Right ventricle myocardium superior (tissue), 1 donor: ENCODE measurements at regions not wholly inside any gene's neighbourhood (a gene's known extent, or its start where the extent isn't known, plus 50 kb on each side); places are given as distances from the start of the nearest gene placed in this dataset.
"Not testable (repeated sequence)": the region's sequence is repeated elsewhere in the genome, so short reads cannot be mapped to it uniquely, and the experiment has no call there.

Source experiments
- ATAC-seq: fragments of 200-7000 bp; cut with Tn5 transposase; one replicate; pipeline ENCODE4 v1.9.1; 2020; ENCODE audit warnings: mild to moderate bottlenecking; ENCODE audit not compliant: poor library complexity
- DNase-seq: peaks from one replicate; pipeline ENCODE4 v3.0.0-alpha.2; 2020
- intact Hi-C: fragments of 100-400 bp; cut with DNase I; formaldehyde crosslinking; loops from one replicate; pipeline ENCODE4 v1.11.2; 2022
- donor health status: DM: no; HTN: yes; CAD: no; lungs with severe emphysema.

- ATAC-seq (no peak), DNase-seq (no peak)
- intact Hi-C loops = no loop called here
These were observed 295.3 kb upstream of the TNC start for GRCh38 chr9:115413304-115413703.

GRCh38 chr9:115413766-115414382, 295.9 kb upstream of the TNC start:
- DNase-seq = no peak
- intact Hi-C loops = no loop called here
- ATAC-seq = no peak

GRCh38 chr9:115414561-115414960, 296.6 kb upstream of the TNC start:
- intact Hi-C loops = no loop called here
- DNase-seq (no peak), ATAC-seq (no peak)

- intact Hi-C loops = no loop called here
- DNase-seq (no peak), ATAC-seq (no peak)
These were observed 297.5 kb upstream of the TNC start for GRCh38 chr9:115415450-115415849.

GRCh38 chr9:115416299-115416698, 298.3 kb upstream of the TNC start:
- intact Hi-C loops = no loop called here
- DNase-seq (no peak), ATAC-seq (no peak)

GRCh38 chr9:115418181-115418580, 300.2 kb upstream of the TNC start:
- intact Hi-C loops, ATAC-seq: not testable (repeated sequence)

GRCh38 chr9:115422932-115423440, 305.0 kb upstream of the TNC start:
- ATAC-seq = no peak
- intact Hi-C loops = no loop called here
- no peak for DNase-seq

More at GRCh38 chr9:115418181-115418580, 300.2 kb upstream of the TNC start:
- not testable (repeated sequence) for DNase-seq

- DNase-seq (no peak), ATAC-seq (no peak)
- intact Hi-C loops = no loop called here
These were observed 305.7 kb upstream of the TNC start for GRCh38 chr9:115423646-115424045.

- intact Hi-C loops = no loop called here
- no peak for ATAC-seq
- DNase-seq = no peak
These were observed 307.6 kb upstream of the TNC start for GRCh38 chr9:115425601-115426000.

- no peak for ATAC-seq
- no peak for DNase-seq
- intact Hi-C loops = no loop called here
These were observed 319.5 kb upstream of the TNC start for GRCh38 chr9:115437418-115437817.

- DNase-seq = no peak
- ATAC-seq = no peak
- intact Hi-C loops = no loop called here
These were observed 321.7 kb upstream of the TNC start for GRCh38 chr9:115439641-115440040.

GRCh38 chr9:115442054-115442453, 324.1 kb upstream of the TNC start:
- intact Hi-C loops = no loop called here
- DNase-seq (no peak), ATAC-seq (peak; percentile 12)

- no peak for DNase-seq
- intact Hi-C loops = no loop called here
These were observed 325.9 kb upstream of the TNC start for GRCh38 chr9:115443890-115444289.

GRCh38 chr9:115444959-115445358, 327.0 kb upstream of the TNC start:
- intact Hi-C loops = no loop called here
- DNase-seq = no peak
- no peak for ATAC-seq

More at GRCh38 chr9:115443890-115444289, 325.9 kb upstream of the TNC start:
- ATAC-seq = no peak

GRCh38 chr9:115445655-115446054, 327.7 kb upstream of the TNC start:
- ATAC-seq (no peak), DNase-seq (no peak)
- intact Hi-C loops = no loop called here

- ATAC-seq (peak; percentile 58), DNase-seq (no peak)
- intact Hi-C loops = no loop called here
These were observed 338.6 kb upstream of the TNC start for GRCh38 chr9:115456515-115456914.

GRCh38 chr9:115461280-115461679, 343.3 kb upstream of the TNC start:
- intact Hi-C loops = no loop called here
- DNase-seq = no peak
- peak; percentile 65 for ATAC-seq

GRCh38 chr9:115462623-115463022, 344.7 kb upstream of the TNC start:
- intact Hi-C loops = no loop called here
- ATAC-seq = no peak
- DNase-seq = no peak

- ATAC-seq = peak; percentile 87
- DNase-seq = peak; percentile 46
- intact Hi-C loops = no loop called here
These were observed 348.8 kb upstream of the TNC start for GRCh38 chr9:115466756-115467155.

- no peak for DNase-seq
- intact Hi-C loops = no loop called here
These were observed 351.9 kb upstream of the TNC start for GRCh38 chr9:115469841-115470240.

GRCh38 chr9:115473032-115473431, 355.1 kb upstream of the TNC start:
- ATAC-seq, intact Hi-C loops, DNase-seq: not testable (repeated sequence)

More at GRCh38 chr9:115469841-115470240, 351.9 kb upstream of the TNC start:
- no peak for ATAC-seq
